ENCODE measurements at regions not wholly inside any gene's neighbourhood (a gene's known extent, or its start where the extent isn't known, plus 50 kb on each side); places are given as distances from the start of the nearest gene placed in this dataset.

- H4K20me1 ChIP-seq (ENCODE audit: control insufficient read depth, insufficient read depth, low read depth, low read length): no peaks in the 10 kb centered on the region
- H3K79me2 ChIP-seq (ENCODE audit: control insufficient read depth, low read length): no peaks in the 10 kb centered on the region
- no peaks in the 10 kb centered on the region for H3K9me3 ChIP-seq (ENCODE audit: control insufficient read depth, insufficient read depth, low read length)
- no peak overlapping the region for H3K4me2 ChIP-seq (ENCODE audit: low read length)
- H3K9me2 ChIP-seq (replicated peaks; ENCODE audit: control insufficient read depth, low read length): no peaks in the 10 kb centered on the region
- no peaks in the 10 kb centered on the region for H3F3A ChIP-seq (ENCODE audit: control insufficient read depth, insufficient read depth)
- H3K27me3 ChIP-seq (ENCODE audit: control insufficient read depth, low read length): no peaks in the 10 kb centered on the region
- no peak overlapping the region for H3K27ac ChIP-seq (ENCODE audit: low read depth, low read length)
- no peaks in the 10 kb centered on the region for H3K36me3 ChIP-seq (ENCODE audit: control insufficient read depth, low read length)
- no peaks in the 10 kb centered on the region for H3K4me1 ChIP-seq (ENCODE audit: control insufficient read depth, low read length)
- TF ChIP-seq EZH2phosphoT487 (IDR thresholded peaks at IDR 0.05; ENCODE audit: borderline replicate concordance, low read length) (no peak), CTCF (IDR thresholded peaks at IDR 0.05; ENCODE audit: low read depth, low read length, poor library complexity, severe bottlenecking) (no peak)
- H3K4me3 ChIP-seq (ENCODE audit: low read length): no peak overlapping the region
Observed at GRCh38 chr16:73869126-73869525, 427.5 kb upstream of the PSMD7 start.

GRCh38 chr16:73864868-73865267, 431.7 kb upstream of the PSMD7 start:
- no peaks in the 10 kb centered on the region for H3K27me3 ChIP-seq (ENCODE audit: control insufficient read depth, low read length)
- no peak overlapping the region for H3K4me2 ChIP-seq (ENCODE audit: low read length)
- TF ChIP-seq CTCF (IDR thresholded peaks at IDR 0.05; ENCODE audit: low read depth, low read length, poor library complexity, severe bottlenecking): no peak
- H3K36me3 ChIP-seq (ENCODE audit: control insufficient read depth, low read length): no peaks in the 10 kb centered on the region
- no peak overlapping the region for H3K27ac ChIP-seq (ENCODE audit: low read depth, low read length)
- H3K4me1 ChIP-seq (ENCODE audit: control insufficient read depth, low read length): no peaks in the 10 kb centered on the region
- H3F3A ChIP-seq (ENCODE audit: control insufficient read depth, insufficient read depth): no peaks in the 10 kb centered on the region
- no peak overlapping the region for H3K4me3 ChIP-seq (ENCODE audit: low read length)
- H4K20me1 ChIP-seq (ENCODE audit: control insufficient read depth, insufficient read depth, low read depth, low read length): no peaks in the 10 kb centered on the region
- no peaks in the 10 kb centered on the region for H3K9me2 ChIP-seq (replicated peaks; ENCODE audit: control insufficient read depth, low read length)
- no peaks in the 10 kb centered on the region for H3K79me2 ChIP-seq (ENCODE audit: control insufficient read depth, low read length)
- no peaks in the 10 kb centered on the region for H3K9me3 ChIP-seq (ENCODE audit: control insufficient read depth, insufficient read depth, low read length)

- no peaks in the 10 kb centered on the region for H3K79me2 ChIP-seq (ENCODE audit: control insufficient read depth, low read length)
- no peaks in the 10 kb centered on the region for H3K9me3 ChIP-seq (ENCODE audit: control insufficient read depth, insufficient read depth, low read length)
- H3K9me2 ChIP-seq (replicated peaks; ENCODE audit: control insufficient read depth, low read length): no peaks in the 10 kb centered on the region
- no peak overlapping the region for H3K27ac ChIP-seq (ENCODE audit: low read depth, low read length)
- no peak for TF ChIP-seq CTCF (IDR thresholded peaks at IDR 0.05; ENCODE audit: low read depth, low read length, poor library complexity, severe bottlenecking)
- no peak for TF ChIP-seq EZH2phosphoT487 (IDR thresholded peaks at IDR 0.05; ENCODE audit: borderline replicate concordance, low read length)
- H3K36me3 ChIP-seq (ENCODE audit: control insufficient read depth, low read length): no peaks in the 10 kb centered on the region
- H3K4me3 ChIP-seq (ENCODE audit: low read length): no peak overlapping the region
- H3K27me3 ChIP-seq (ENCODE audit: control insufficient read depth, low read length): no peaks in the 10 kb centered on the region
- no peaks in the 10 kb centered on the region for H4K20me1 ChIP-seq (ENCODE audit: control insufficient read depth, insufficient read depth, low read depth, low read length)
- no peak overlapping the region for H3K4me2 ChIP-seq (ENCODE audit: low read length)
- H3K4me1 ChIP-seq (ENCODE audit: control insufficient read depth, low read length): no peaks in the 10 kb centered on the region
- H3F3A ChIP-seq (ENCODE audit: control insufficient read depth, insufficient read depth): no peaks in the 10 kb centered on the region
Observed at GRCh38 chr16:73858326-73858725, 438.3 kb upstream of the PSMD7 start.

GRCh38 chr16:73853968-73854367, 442.6 kb upstream of the PSMD7 start:
- Histone ChIP-seq H3K4me1 (ENCODE audit: control insufficient read depth, low read length) (no peaks in the 10 kb centered on the region), H3K4me3 (ENCODE audit: low read length) (no peak overlapping the region), H3K79me2 (ENCODE audit: control insufficient read depth, low read length) (no peaks in the 10 kb centered on the region), H4K20me1 (ENCODE audit: control insufficient read depth, insufficient read depth, low read depth, low read length) (no peaks in the 10 kb centered on the region), H3K9me3 (ENCODE audit: control insufficient read depth, insufficient read depth, low read length) (no peaks in the 10 kb centered on the region), H3K36me3 (ENCODE audit: control insufficient read depth, low read length) (no peaks in the 10 kb centered on the region), H3K4me2 (ENCODE audit: low read length) (no peak overlapping the region), H3F3A (ENCODE audit: control insufficient read depth, insufficient read depth) (no peaks in the 10 kb centered on the region), H3K27ac (ENCODE audit: low read depth, low read length) (no peak overlapping the region), H3K9me2 (replicated peaks; ENCODE audit: control insufficient read depth, low read length) (no peaks in the 10 kb centered on the region), H3K27me3 (ENCODE audit: control insufficient read depth, low read length) (no peaks in the 10 kb centered on the region)
- TF ChIP-seq EZH2phosphoT487 (IDR thresholded peaks at IDR 0.05; ENCODE audit: borderline replicate concordance, low read length) (no peak), CTCF (IDR thresholded peaks at IDR 0.05; ENCODE audit: low read depth, low read length, poor library complexity, severe bottlenecking) (no peak)

Measured in DOHH2 (cell line).